ENCODE measurements at regions not wholly inside any gene's neighbourhood (a gene's known extent, or its start where the extent isn't known, plus 50 kb on each side); places are given as distances from the start of the nearest gene placed in this dataset.

DNA sequence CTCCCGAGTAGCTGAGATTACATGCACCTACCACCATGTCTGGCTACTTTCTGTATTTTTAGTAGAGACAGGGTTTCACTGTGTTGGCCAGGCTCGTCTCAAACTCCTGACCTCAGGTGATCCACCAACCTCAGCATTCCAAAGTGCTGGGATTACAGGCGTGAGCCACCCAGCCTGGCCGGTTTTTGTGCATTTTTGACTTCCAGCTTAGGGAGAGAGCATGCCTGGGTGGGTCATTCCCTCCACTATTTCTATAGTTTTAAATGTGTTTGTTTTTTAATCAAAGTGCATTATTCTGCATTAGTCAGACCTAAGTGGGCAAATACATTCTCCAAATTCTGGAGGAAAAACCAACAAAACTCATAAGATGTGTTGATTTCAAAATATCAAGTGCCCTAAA, 207.4 kb upstream of the NRIP1 start:
- no peaks in the 10 kb centered on the region for H3K9me3 ChIP-seq (ENCODE audit: low read depth)
- H3K27ac ChIP-seq, result no peak overlapping the region
- WGBS, 2 experiments (ENCODE audit: low coverage in 1 of 2, low lambda C conversion rate in 2 of 2, missing lambda C conversion rate in 2 of 2), result 54 to 55% methylated on average over 4 of the region's 4 CpGs
- no peaks in the 10 kb centered on the region for H3K4me1 ChIP-seq (ENCODE audit: insufficient read depth)
- no peak overlapping the region for H3K4me3 ChIP-seq
- peak overlapping the region; percentile 3 for H3K4me2 ChIP-seq (ENCODE audit: unreplicated experiment)
- H4K20me1 ChIP-seq (ENCODE audit: insufficient read depth), result no peaks in the 10 kb centered on the region
- no peaks in the 10 kb centered on the region for H3K36me3 ChIP-seq (ENCODE audit: low read depth)
- H3K9ac ChIP-seq, result no peak overlapping the region
- no peaks in the 10 kb centered on the region for H3F3A ChIP-seq (ENCODE audit: insufficient read depth)
- H3K79me2 ChIP-seq (ENCODE audit: insufficient read depth), result no peaks in the 10 kb centered on the region
- H3K9me2 ChIP-seq (ENCODE audit: insufficient read depth), result no peaks in the 10 kb centered on the region
- TF ChIP-seq EZH2 (IDR thresholded peaks at IDR 0.05; ENCODE audit: insufficient read depth, poor library complexity, severe bottlenecking) (no peak), EZH2phosphoT487 (IDR thresholded peaks at IDR 0.05; ENCODE audit: insufficient read depth, low read depth) (no peak)
- DNase-seq, result peak; percentile 4
- H2AFZ ChIP-seq, result no peak overlapping the region
- in situ Hi-C loops (cut with MboI), result no loop called here
- no peaks in the 10 kb centered on the region for H3K27me3 ChIP-seq (replicated peaks; ENCODE audit: insufficient read depth)

DNA sequence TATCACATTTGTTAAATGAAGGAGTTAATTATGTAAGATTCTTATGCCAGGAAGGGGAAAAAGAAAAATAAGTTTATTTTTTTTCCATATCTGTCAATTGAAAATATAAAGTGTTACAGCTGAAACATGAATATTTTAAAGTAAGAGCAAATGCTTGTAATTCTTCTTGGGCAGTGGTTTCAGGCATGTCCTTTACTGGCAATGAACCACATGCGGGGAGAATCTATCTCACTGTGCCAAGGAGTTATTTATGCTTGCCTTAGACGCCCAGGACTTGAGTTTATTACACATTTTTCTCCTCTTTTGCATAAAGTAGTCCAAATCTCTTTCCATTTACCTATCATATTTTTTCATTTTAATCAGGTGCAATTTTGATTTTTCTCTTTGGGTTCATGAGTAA, 207.8 kb upstream of the NRIP1 start:
- H3K27ac ChIP-seq, result no peak overlapping the region
- H3K9me3 ChIP-seq (ENCODE audit: low read depth), result no peaks in the 10 kb centered on the region
- H2AFZ ChIP-seq, result no peak overlapping the region
- no peak for TF ChIP-seq EZH2phosphoT487 (IDR thresholded peaks at IDR 0.05; ENCODE audit: insufficient read depth, low read depth)
- no peak for TF ChIP-seq EZH2 (IDR thresholded peaks at IDR 0.05; ENCODE audit: insufficient read depth, poor library complexity, severe bottlenecking)
- H3K4me2 ChIP-seq (ENCODE audit: unreplicated experiment), result peak overlapping the region; percentile 3
- no peaks in the 10 kb centered on the region for H3F3A ChIP-seq (ENCODE audit: insufficient read depth)
- DNase-seq, result peak; percentile 40
- no peaks in the 10 kb centered on the region for H3K4me1 ChIP-seq (ENCODE audit: insufficient read depth)
- H3K27me3 ChIP-seq (replicated peaks; ENCODE audit: insufficient read depth), result no peaks in the 10 kb centered on the region
- WGBS, 2 experiments (ENCODE audit: low coverage in 1 of 2, low lambda C conversion rate in 2 of 2, missing lambda C conversion rate in 2 of 2), result 9 to 19% methylated on average over 2 of the region's 2 CpGs
- no peak overlapping the region for H3K9ac ChIP-seq
- in situ Hi-C loops (cut with MboI), result no loop called here
- no peak overlapping the region for H3K4me3 ChIP-seq
- no peaks in the 10 kb centered on the region for H4K20me1 ChIP-seq (ENCODE audit: insufficient read depth)
- H3K9me2 ChIP-seq (ENCODE audit: insufficient read depth), result no peaks in the 10 kb centered on the region
- no peaks in the 10 kb centered on the region for H3K79me2 ChIP-seq (ENCODE audit: insufficient read depth)
- H3K36me3 ChIP-seq (ENCODE audit: low read depth), result no peaks in the 10 kb centered on the region

DNA sequence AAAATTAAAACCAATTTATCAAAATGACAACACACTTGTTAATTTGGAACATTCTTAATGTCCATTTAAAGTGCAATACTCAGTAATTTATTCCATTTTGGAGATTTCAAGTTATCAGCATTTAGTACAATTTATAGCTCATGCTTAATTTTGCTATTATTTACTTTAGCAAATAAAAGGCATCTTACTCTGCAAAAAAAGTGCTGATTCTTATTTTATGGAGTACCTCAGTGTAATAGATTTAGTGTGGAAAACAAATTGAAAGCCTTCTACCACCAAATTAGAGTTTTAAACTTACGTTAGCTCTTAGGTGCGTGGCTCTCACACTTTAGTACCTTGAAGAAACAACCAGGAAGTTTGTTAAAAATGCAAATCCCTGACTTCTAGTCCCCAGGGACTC, 208.4 kb upstream of the NRIP1 start:
- Histone ChIP-seq H3F3A (ENCODE audit: insufficient read depth) (no peaks in the 10 kb centered on the region), H3K36me3 (ENCODE audit: low read depth) (no peaks in the 10 kb centered on the region), H3K4me1 (ENCODE audit: insufficient read depth) (no peaks in the 10 kb centered on the region), H3K4me3 (no peak overlapping the region), H3K27ac (no peak overlapping the region), H3K4me2 (ENCODE audit: unreplicated experiment) (no peak overlapping the region), H4K20me1 (ENCODE audit: insufficient read depth) (no peaks in the 10 kb centered on the region), H3K27me3 (replicated peaks; ENCODE audit: insufficient read depth) (no peaks in the 10 kb centered on the region), H2AFZ (no peak overlapping the region), H3K9ac (no peak overlapping the region), H3K9me2 (ENCODE audit: insufficient read depth) (no peaks in the 10 kb centered on the region), H3K9me3 (ENCODE audit: low read depth) (no peaks in the 10 kb centered on the region), H3K79me2 (ENCODE audit: insufficient read depth) (no peaks in the 10 kb centered on the region)
- no peak for DNase-seq
- 90% methylated on average over 2 of the region's 2 CpGs for WGBS, 2 experiments (ENCODE audit: low coverage in 1 of 2, low lambda C conversion rate in 2 of 2, missing lambda C conversion rate in 2 of 2)
- TF ChIP-seq EZH2 (IDR thresholded peaks at IDR 0.05; ENCODE audit: insufficient read depth, poor library complexity, severe bottlenecking) (no peak), EZH2phosphoT487 (IDR thresholded peaks at IDR 0.05; ENCODE audit: insufficient read depth, low read depth) (no peak)
- in situ Hi-C loops (cut with MboI), result no loop called here

DNA sequence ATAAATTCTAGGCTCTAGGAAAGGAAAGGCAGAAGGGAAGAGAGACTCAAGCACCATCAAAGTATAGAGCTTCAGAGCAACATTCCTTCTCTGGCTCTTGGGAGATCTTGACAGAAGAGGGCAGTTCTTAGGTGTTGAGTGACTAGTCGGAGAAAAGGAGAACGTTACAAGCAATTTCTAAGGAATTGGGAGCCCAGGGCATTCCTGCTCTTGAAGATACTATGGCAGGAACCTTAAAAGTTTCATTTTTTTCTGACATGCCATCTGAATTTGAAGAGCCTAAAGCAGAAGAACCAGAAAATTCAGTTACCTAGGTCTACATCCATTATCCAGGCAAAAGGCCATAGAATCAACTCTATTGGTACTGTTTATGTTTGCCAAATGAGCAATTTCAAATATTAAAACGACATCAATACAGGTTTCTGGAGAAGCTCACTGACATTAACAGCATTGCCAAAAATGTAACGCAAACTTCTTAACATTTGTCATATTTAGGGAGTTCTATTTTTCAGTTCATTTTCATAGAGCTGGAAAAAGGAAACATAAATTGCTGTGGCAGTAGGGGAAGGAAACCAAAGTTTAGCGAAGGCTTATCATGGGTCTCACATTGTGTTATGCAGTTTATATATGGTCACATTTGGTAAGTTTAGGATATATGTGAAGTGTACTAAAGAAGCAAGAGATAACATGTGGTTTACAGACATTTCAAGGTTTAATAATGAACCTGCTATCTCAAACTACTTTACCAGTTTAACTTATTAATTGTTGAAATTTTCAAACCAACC, 210.1 kb upstream of the NRIP1 start:
- in situ Hi-C loops (cut with MboI), result no loop called here
- no peak overlapping the region for H3K27ac ChIP-seq
- H3K4me1 ChIP-seq (ENCODE audit: insufficient read depth), result no peaks in the 10 kb centered on the region
- no peaks in the 10 kb centered on the region for H3K36me3 ChIP-seq (ENCODE audit: low read depth)
- no peaks in the 10 kb centered on the region for H3K9me2 ChIP-seq (ENCODE audit: insufficient read depth)
- no peaks in the 10 kb centered on the region for H3K27me3 ChIP-seq (replicated peaks; ENCODE audit: insufficient read depth)
- no peaks in the 10 kb centered on the region for H3K79me2 ChIP-seq (ENCODE audit: insufficient read depth)
- H4K20me1 ChIP-seq (ENCODE audit: insufficient read depth), result no peaks in the 10 kb centered on the region
- no peak overlapping the region for H3K9ac ChIP-seq
- no peak overlapping the region for H2AFZ ChIP-seq
- H3F3A ChIP-seq (ENCODE audit: insufficient read depth), result no peaks in the 10 kb centered on the region
- no peak overlapping the region for H3K4me3 ChIP-seq
- no peaks in the 10 kb centered on the region for H3K9me3 ChIP-seq (ENCODE audit: low read depth)
- H3K4me2 ChIP-seq (ENCODE audit: unreplicated experiment), result no peak overlapping the region
- TF ChIP-seq EZH2 (IDR thresholded peaks at IDR 0.05; ENCODE audit: insufficient read depth, poor library complexity, severe bottlenecking), result no peak
- TF ChIP-seq EZH2phosphoT487 (IDR thresholded peaks at IDR 0.05; ENCODE audit: insufficient read depth, low read depth), result no peak
- 83% methylated on average over 5 of the region's 5 CpGs for WGBS, 2 experiments (ENCODE audit: low coverage in 1 of 2, low lambda C conversion rate in 2 of 2, missing lambda C conversion rate in 2 of 2)
- no peak for DNase-seq
